ENCODE measurements at regions not wholly inside any gene's neighbourhood (a gene's known extent, or its start where the extent isn't known, plus 50 kb on each side); places are given as distances from the start of the nearest gene placed in this dataset.

- Histone ChIP-seq H3K4me3 (no peak overlapping the region), H3K9me3 (no peaks in the 10 kb centered on the region), H3K36me3 (no peaks in the 10 kb centered on the region), H3K9ac (no peak overlapping the region), H3K4me2 (no peak overlapping the region), H3K27me3 (no peaks in the 10 kb centered on the region), H3K27ac (no peak overlapping the region), H3K4me1 (no peaks in the 10 kb centered on the region), H4K20me1 (no peaks in the 10 kb centered on the region)
- no peak for TF ChIP-seq Cebpa-rat (IDR thresholded peaks at IDR 0.05)
These were observed 131.7 kb upstream of the COL21A1 start for GRCh38 chr6:56378966-56379585.

DNA sequence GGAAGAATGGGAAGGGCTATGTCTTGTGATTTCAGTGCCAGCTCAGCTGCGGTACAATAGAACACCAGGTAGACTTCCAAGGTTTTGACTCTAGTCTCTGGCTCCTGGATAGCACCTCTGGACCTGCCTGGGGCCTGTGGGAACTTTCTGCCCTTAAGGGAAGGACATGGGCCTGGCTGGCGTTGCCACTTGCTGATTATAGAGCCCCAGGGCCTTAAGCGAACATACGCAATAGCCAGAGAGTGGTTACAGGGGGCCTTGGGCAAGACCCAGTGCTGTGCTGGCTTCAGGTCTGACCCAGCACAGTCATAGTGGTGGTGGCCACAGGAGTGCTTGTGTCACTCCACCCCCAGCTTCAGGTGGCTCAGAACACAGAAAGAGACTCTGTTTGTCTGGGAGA lies 131.1 kb upstream of the COL21A1 start:
- no peak for TF ChIP-seq Cebpa-rat (IDR thresholded peaks at IDR 0.05)
- Histone ChIP-seq H3K9ac (no peak overlapping the region), H4K20me1 (no peaks in the 10 kb centered on the region), H3K9me3 (no peaks in the 10 kb centered on the region), H3K27ac (no peak overlapping the region), H3K4me2 (no peak overlapping the region), H3K27me3 (no peaks in the 10 kb centered on the region), H3K4me1 (no peaks in the 10 kb centered on the region), H3K36me3 (no peaks in the 10 kb centered on the region), H3K4me3 (no peak overlapping the region)

- H3K27me3 ChIP-seq, result no peaks in the 10 kb centered on the region
These were observed 129.9 kb upstream of the COL21A1 start for GRCh38 chr6:56377295-56377694.

GRCh38 chr6:56375806-56376205 lies 128.4 kb upstream of the COL21A1 start:
- H3K4me2 ChIP-seq, result no peak overlapping the region
- H3K4me1 ChIP-seq, result peaks cover 5% of the 10 kb centered on the region; the same call in 1 of the 2 replicates
- H3K4me3 ChIP-seq, result no peak overlapping the region
- H3K9me3 ChIP-seq, result no peaks in the 10 kb centered on the region
- H3K27ac ChIP-seq, result no peak overlapping the region
- no peaks in the 10 kb centered on the region for H4K20me1 ChIP-seq
- no peak for TF ChIP-seq Cebpa-rat (IDR thresholded peaks at IDR 0.05)
- H3K9ac ChIP-seq, result no peak overlapping the region
- no peaks in the 10 kb centered on the region for H3K36me3 ChIP-seq
- no peaks in the 10 kb centered on the region for H3K27me3 ChIP-seq

More at GRCh38 chr6:56377295-56377694, 129.9 kb upstream of the COL21A1 start:
- Histone ChIP-seq H3K4me2 (no peak overlapping the region), H3K27ac (no peak overlapping the region), H3K4me1 (no peaks in the 10 kb centered on the region), H4K20me1 (no peaks in the 10 kb centered on the region), H3K9ac (no peak overlapping the region), H3K36me3 (no peaks in the 10 kb centered on the region), H3K4me3 (no peak overlapping the region), H3K9me3 (no peaks in the 10 kb centered on the region)
- TF ChIP-seq Cebpa-rat (IDR thresholded peaks at IDR 0.05), result no peak

DNA sequence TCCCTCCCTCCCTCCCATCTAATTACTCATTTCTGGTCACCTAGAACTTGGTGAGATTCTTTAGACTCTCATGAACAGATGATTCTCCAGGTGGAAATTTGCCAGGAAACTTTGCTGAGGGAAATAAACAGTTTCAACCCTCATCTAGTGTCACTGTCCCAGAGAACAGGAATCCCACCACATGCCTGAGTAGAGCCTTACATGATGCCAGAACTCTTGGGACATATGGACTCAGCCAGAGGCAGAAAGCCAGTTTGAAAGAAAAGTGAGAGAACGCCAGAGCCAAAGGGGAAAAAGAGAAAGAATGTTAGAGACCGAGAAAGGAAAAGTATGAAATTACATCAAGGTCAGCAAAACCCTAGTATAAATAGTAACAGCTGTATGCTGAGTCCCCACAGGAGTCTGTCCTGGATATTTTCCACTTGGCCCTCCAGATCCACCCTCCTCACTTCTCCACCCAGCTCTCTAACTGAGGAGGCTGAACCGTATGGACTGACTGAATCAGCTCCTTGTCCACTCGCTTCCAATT lies 127.5 kb upstream of the COL21A1 start:
- H3K4me1 ChIP-seq, result peaks cover 13% of the 10 kb centered on the region; the same call in 1 of the 2 replicates
- H3K4me2 ChIP-seq, result no peak overlapping the region
- no peak overlapping the region for H3K27ac ChIP-seq
- no peaks in the 10 kb centered on the region for H3K27me3 ChIP-seq
- TF ChIP-seq Cebpa-rat (IDR thresholded peaks at IDR 0.05), result no peak
- no peak overlapping the region for H3K4me3 ChIP-seq
- H3K9me3 ChIP-seq, result no peaks in the 10 kb centered on the region
- no peak overlapping the region for H3K9ac ChIP-seq
- no peaks in the 10 kb centered on the region for H4K20me1 ChIP-seq
- no peaks in the 10 kb centered on the region for H3K36me3 ChIP-seq

GRCh38 chr6:56372406-56372995 lies 125.1 kb upstream of the COL21A1 start:
- H3K9ac ChIP-seq, result no peak overlapping the region
- H3K27me3 ChIP-seq, result no peaks in the 10 kb centered on the region
- H3K9me3 ChIP-seq, result no peaks in the 10 kb centered on the region
- peaks cover 13% of the 10 kb centered on the region; the same call in 1 of the 2 replicates for H3K4me1 ChIP-seq
- no peak overlapping the region for H3K4me3 ChIP-seq
- no peak overlapping the region for H3K27ac ChIP-seq
- H3K4me2 ChIP-seq, result no peak overlapping the region
- H4K20me1 ChIP-seq, result no peaks in the 10 kb centered on the region
- no peaks in the 10 kb centered on the region for H3K36me3 ChIP-seq
- TF ChIP-seq Cebpa-rat (IDR thresholded peaks at IDR 0.05), result no peak

DNA sequence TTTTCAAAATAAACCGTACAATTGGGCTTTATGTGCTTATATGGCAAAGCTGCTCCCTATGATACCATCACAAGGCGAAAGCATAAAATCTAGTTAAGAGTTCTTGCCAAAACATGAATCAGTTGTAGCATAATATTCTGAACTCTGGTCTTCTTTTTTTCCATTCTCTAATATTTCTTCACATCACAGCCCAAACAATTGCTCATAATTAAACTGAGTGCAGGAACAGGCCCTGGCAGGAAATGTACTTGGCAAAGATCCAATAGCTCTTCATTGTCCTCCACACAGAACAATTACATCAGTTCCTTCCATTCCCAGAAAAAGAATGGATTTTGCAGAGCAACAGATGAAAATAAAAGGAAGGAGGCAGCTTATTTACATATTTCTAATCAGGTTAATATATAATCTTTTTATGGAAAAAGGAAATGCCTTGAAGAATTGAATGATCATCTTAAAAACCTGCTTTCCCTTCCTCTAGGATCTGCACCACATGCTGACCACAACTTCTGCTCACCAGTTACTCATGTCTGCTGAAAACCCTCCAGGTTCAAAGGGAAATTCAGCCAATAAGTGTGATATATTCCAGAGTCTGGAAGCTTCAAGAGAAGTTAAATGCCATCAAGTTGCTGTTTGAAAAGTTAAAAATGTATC lies 123.3 kb upstream of the COL21A1 start:
- no peak for TF ChIP-seq Cebpa-rat (IDR thresholded peaks at IDR 0.05)
- H3K27me3 ChIP-seq, result no peaks in the 10 kb centered on the region
- no peaks in the 10 kb centered on the region for H3K9me3 ChIP-seq
- no peak overlapping the region for H3K27ac ChIP-seq
- no peak overlapping the region for H3K4me2 ChIP-seq
- H3K4me3 ChIP-seq, result no peak overlapping the region
- no peaks in the 10 kb centered on the region for H3K36me3 ChIP-seq
- no peak overlapping the region for H3K9ac ChIP-seq
- no peaks in the 10 kb centered on the region for H4K20me1 ChIP-seq
- H3K4me1 ChIP-seq, result peaks cover 13% of the 10 kb centered on the region; the same call in 1 of the 2 replicates

- TF ChIP-seq Cebpa-rat (IDR thresholded peaks at IDR 0.05), result no peak
- H3K36me3 ChIP-seq, result no peaks in the 10 kb centered on the region
- H3K9me3 ChIP-seq, result no peaks in the 10 kb centered on the region
- H3K4me1 ChIP-seq, result peaks cover 13% of the 10 kb centered on the region; the same call in 1 of the 2 replicates
- no peak overlapping the region for H3K4me3 ChIP-seq
- no peak overlapping the region for H3K9ac ChIP-seq
- H4K20me1 ChIP-seq, result no peaks in the 10 kb centered on the region
- no peak overlapping the region for H3K27ac ChIP-seq
- H3K4me2 ChIP-seq, result no peak overlapping the region
- no peaks in the 10 kb centered on the region for H3K27me3 ChIP-seq
These were observed 122.8 kb upstream of the COL21A1 start for GRCh38 chr6:56370127-56370540.

GRCh38 chr6:56368491-56368890 lies 121.1 kb upstream of the COL21A1 start:
- H3K9me3 ChIP-seq, result no peaks in the 10 kb centered on the region
- H3K4me2 ChIP-seq, result no peak overlapping the region
- H4K20me1 ChIP-seq, result no peaks in the 10 kb centered on the region
- H3K36me3 ChIP-seq, result no peaks in the 10 kb centered on the region
- no peak overlapping the region for H3K27ac ChIP-seq
- no peaks in the 10 kb centered on the region for H3K27me3 ChIP-seq
- no peak overlapping the region for H3K4me3 ChIP-seq
- TF ChIP-seq Cebpa-rat (IDR thresholded peaks at IDR 0.05), result no peak
- no peak overlapping the region for H3K9ac ChIP-seq
- peaks cover 13% of the 10 kb centered on the region; the same call in 1 of the 2 replicates for H3K4me1 ChIP-seq

Data from BLaER1 (cell line).